Left renal pelvis (tissue), 4 donors: ENCODE measurements at regions not wholly inside any gene's neighbourhood (a gene's known extent, or its start where the extent isn't known, plus 50 kb on each side); places are given as distances from the start of the nearest gene placed in this dataset.

ENCODE experiments used
- DNase-seq, 4 donors: peaks; one replicate each; pipeline ENCODE4 v3.0.0-alpha.2; 2013; ENCODE audit warnings: low read depth in 4 of 4, low spot score in 3 of 4

- DNase-seq, result no peak
Observed at GRCh38 chrX:147680251-147680650, 231.5 kb upstream of the FMR1 start.

DNA sequence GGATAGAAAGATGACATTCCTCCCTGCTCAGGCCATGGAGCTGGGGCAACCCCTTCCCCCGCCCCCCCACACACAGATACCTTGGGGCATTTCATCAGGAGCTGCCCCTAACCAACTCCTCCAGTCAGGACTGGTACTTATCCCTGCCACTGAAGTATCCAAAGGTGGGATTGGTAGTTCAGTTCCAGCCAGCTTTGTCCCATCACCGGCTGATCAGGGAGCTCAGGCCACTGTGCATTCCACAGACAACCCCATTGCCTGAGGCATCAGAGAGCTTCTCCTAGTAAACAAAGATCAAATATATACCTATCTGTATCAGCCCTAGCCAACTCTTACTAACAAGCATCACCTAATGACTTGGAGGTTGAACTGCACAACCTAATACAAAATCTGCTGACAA, 218.2 kb upstream of the FMR1 start:
- no peak for DNase-seq

- no peak for DNase-seq
Observed at GRCh38 chrX:147699061-147699460, 212.7 kb upstream of the FMR1 start.

DNA sequence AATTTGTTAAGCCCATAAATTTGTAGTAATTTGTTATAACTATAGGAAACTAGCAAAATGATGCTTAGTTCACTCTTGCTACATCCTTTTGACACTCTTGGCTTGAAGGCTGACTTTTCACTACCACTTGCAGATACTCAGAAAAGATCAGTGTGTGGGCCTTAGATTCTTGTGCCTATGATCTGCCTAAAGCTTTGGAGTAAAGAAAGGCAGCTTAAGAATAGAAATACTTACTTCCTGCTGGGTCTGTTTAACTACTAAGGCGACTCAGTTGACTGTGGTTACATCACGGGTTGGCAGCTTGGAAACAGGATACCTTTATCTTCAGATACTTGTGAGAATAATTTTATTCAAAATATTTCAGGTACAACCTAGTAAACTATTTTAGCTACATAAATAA, 201.4 kb upstream of the FMR1 start:
- DNase-seq, result no peak

DNA sequence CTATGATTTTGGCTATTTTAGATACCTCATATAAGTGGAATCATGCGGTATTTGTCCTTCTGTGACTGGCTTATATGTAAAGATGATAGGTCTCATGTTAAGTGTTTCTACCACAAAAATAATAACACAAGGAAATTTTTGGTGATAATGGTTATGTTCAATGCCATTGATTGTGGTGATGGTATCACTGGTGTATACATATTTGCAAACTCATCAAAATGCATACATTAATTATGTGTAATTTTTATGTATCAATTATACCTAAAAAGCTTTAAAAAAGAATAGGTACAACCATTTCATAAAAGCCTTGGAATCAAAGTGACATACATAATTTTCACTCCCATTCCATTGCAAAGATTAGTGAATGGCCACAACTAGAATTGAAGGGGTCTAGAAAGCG, 178.3 kb upstream of the FMR1 start:
- DNase-seq, result no peak

DNA sequence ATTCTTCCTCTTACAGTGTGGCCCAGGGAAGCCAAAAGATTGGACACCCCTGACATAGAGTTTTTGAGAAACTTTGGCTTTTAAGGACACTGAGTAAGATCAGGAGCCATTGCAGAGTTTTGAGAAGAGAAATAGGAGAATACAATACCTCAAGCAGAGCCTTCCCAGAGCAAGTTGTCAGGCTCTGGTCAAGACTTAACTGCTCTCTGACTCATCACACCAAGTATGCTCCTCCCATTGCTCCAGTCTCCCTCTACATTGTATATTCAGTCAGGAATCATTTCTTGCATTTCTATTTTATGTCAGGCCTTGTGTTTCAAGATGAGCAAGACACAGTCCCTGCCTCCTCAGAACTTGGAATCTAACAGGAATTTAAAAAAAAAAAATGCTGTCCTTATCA, 176.4 kb upstream of the FMR1 start:
- DNase-seq, result no peak

GRCh38 chrX:147736045-147736444, 175.7 kb upstream of the FMR1 start:
- no peak for DNase-seq

DNA sequence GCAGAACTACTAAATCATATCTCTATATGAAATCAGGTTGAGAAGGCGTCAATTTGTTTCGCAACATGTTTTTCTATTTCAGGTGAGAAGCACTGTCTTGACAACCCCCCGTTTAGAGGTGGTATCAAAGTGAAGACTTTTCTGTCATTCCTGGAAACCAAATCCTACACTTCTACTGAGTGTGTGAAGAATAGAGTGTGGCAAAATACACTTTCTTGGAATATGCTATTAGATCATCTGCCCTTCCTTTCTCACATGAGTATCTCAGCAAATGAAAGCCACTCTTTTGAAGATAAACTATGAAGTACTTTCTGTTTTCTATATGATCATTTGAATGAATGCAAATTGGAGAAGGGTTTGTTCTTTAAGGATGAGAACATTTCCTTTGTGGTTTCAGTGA, 174.0 kb upstream of the FMR1 start:
- no peak for DNase-seq

DNA sequence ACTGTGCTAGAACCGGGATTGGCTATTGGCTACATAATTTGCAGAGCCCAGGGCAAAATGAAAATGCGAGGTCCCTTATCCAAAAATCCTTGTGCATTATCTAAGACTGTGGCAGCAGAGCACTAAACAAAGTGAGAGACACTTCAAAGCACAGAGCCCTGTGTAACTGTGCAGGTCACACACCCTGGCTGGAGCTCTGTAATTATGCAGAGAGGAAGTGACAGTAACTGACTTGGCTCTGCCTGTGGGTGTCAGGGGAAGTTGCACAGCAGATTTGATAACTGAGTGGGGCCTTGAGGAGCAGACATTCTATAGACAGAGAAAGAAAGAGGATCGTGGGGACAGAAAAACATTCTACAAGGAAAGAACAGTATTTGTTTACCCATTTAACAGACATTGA, 173.5 kb upstream of the FMR1 start:
- DNase-seq, result no peak

GRCh38 chrX:147739196-147739595, 172.5 kb upstream of the FMR1 start:
- DNase-seq, result no peak

DNA sequence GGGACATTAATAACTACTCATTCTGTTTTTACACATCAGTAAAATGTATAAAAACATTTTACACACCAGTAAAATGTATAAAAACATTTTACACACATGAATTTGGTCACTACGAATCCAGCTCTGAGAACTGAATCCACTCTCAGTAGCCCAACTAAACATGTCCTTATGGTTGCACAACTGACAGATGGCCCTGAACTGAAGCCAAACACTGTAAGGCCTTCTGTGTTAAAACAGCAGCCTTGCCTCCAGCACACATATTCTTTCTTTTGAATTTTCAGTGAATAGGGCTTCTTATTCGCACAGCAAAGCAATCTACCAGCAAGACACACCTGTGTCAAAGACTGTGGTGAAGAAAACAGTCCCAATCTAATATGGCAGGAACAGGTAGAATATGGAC, 169.9 kb upstream of the FMR1 start:
- DNase-seq, result no peak

GRCh38 chrX:147749308-147749707, 162.4 kb upstream of the FMR1 start:
- DNase-seq, result no peak

GRCh38 chrX:147757750-147758149, 154.0 kb upstream of the FMR1 start:
- no peak for DNase-seq

DNA sequence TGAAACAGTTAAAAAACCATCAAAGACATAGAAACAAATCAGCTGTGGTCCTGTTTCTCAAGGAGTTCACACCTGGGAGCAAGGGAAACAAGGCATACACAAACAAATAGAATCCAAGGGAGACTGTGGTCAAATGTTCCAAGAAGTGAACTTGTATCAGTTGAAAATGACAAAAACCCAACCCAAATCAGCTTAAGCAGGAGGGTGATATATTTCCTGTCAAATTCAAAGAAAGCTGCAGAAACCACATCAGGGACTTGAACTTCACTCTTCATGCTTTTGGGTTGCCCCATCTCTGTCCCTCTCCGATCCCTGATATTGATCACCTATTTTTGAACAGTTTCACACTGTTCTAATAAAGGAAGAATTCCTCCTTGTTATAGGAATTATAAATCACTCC, 148.6 kb upstream of the FMR1 start:
- DNase-seq, result no peak

- DNase-seq, result no peak
Observed at GRCh38 chrX:147764868-147765267, 146.9 kb upstream of the FMR1 start.

DNA sequence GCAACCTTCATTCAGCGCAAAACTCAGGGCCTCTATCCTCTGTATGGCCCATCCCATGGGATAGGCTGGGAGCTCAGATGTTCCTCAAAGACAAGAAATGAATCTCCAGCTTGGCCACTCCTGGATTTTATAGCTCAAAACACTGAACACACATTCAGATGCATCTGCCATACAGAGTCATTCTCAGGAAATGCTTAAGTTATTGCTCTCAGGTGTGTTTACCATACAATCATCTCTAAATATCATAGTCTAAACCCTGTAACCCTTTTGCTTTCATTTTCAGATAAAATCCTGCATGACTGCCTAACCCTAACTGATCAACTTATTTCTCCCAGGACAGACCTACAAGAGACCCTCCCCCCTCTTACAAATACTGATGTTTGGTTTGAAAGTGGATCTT, 140.9 kb upstream of the FMR1 start:
- DNase-seq, result no peak

GRCh38 chrX:147776988-147777387, 134.7 kb upstream of the FMR1 start:
- DNase-seq, result no peak

DNA sequence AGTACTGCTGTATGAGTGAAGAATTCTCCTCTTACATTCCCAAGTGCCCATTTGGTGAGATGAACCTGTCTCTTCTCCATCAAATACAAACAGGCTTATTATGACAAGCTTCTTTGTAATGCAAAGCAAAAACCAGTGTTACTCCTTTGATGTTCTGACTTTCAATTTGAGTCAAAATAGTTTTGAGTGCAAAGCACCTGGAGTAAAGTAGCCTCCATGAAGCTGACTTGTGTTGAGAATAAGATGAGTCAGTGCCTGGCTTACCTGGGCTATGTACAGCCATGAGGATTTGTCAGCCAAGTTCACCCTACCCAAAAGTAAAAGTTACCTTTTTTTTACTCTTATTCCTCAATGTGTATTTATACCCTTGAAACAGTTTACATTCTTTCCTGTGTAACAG, 132.5 kb upstream of the FMR1 start:
- DNase-seq, result no peak

GRCh38 chrX:147781844-147782243, 129.9 kb upstream of the FMR1 start:
- no peak for DNase-seq

DNA sequence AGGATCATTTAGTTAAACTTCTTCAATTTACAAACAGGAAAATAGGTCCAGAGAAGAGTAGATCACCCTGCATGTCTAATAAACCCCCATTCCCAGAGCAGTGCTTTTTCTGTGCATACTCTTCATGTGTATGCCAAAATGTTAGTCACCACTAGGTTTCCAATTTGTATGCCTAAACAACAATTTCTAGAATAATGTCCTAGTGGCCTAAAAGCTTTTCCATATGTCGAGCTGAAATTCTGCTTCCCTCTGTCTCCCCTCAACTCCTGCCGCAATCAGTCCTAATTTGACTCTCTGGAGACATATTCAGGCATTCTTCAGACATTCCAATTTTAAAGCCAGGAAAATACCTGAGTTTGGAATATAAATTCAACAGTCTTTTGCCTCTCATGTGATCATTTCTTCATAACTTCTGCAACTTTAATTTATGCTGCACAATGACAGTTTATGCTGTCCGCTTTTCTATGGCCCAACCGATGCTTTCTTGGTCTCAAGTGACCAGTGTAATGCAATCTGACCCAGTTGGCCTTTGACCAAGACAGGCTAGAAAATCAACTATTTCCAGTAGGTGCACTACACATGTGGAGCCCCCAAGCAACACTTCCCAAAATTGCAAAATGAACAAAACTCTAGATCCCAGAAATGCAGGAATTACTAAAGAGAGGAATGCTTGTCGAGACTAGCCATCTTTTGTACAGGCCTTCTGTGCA, 122.9 kb upstream of the FMR1 start:
- no peak for DNase-seq

- DNase-seq, result no peak
Observed at GRCh38 chrX:147800663-147801062, 111.1 kb upstream of the FMR1 start.

- peak in 2 of 4 donors; percentile 5 to 8 for DNase-seq
Observed at GRCh38 chrX:147803948-147804347, 107.8 kb upstream of the FMR1 start.

DNA sequence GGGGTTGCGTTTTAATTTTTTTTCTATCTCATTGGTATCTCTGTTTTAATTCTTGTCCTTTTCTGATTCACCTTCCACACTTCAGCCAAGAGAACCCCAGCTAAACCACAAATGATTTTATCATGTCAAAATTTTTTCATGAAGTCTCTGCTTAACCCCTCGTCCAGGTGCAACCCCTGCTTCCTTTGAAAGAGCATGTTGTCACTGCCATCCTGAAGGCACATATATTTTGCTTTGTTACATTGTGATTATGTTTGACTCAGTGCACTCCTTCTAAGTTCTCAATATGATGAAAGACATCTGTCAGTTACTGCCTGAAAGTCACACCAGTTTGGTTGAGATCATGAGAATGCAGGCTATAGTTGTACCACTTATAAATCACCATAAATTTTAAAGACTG, 99.9 kb upstream of the FMR1 start:
- no peak for DNase-seq
